GM19452 (cell line): ENCODE measurements at regions not wholly inside any gene's neighbourhood (a gene's known extent, or its start where the extent isn't known, plus 50 kb on each side); places are given as distances from the start of the nearest gene placed in this dataset.
"Not testable (repeated sequence)": the region's sequence is repeated elsewhere in the genome, so short reads cannot be mapped to it uniquely, and the experiment has no call there.

Source experiments
- ATAC-seq: cut with Tn5 transposase; IDR thresholded peaks from one replicate; pipeline ENCODE4 v1.9.1; 2021; ENCODE audit not compliant: unreplicated experiment

DNA sequence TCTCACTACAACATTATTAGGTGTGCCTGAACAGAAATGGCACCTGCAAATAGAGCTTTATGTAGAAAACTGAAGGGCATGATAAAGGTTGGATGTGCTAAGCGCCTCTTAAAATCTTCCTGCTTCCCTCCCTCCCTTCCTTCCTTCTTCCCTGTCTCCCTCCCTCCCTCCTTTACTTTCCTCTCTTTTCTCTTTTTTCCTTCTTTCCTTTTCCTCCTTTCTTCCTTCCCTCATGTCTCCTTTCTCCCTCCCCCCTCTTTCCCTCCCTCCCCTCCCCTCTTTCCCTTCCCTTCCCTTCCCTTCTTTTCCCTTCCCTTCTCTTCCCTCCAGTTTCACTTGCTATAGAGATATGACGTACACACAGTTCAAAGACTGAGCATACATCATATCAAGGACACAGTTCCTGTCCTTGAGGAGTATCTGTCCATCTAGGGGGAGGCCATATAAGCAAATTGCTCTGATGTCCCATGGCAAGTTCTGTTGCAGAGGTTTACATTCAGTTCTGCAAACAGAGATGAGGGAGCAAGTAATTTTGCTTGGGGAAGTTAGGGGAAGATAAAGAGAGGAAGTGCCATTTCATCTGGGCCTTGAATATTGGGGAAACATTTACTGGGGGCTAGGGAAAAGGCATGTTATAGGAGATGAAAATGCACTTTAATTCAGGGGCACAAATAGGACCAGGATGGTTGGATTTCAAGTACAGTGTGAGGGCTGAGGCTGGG, 79.0 kb upstream of the EEF1E1 start:
- ATAC-seq = no peak

- ATAC-seq = no peak
Measured at GRCh38 chr6:8180327-8181159, 78.2 kb upstream of the EEF1E1 start.

- no peak for ATAC-seq
Measured at GRCh38 chr6:8177721-8178120, 75.4 kb upstream of the EEF1E1 start.

GRCh38 chr6:8175046-8175777, 72.9 kb upstream of the EEF1E1 start:
- ATAC-seq = no peak

- no peak for ATAC-seq
Measured at GRCh38 chr6:8174571-8174970, 72.2 kb upstream of the EEF1E1 start.

- ATAC-seq = no peak
Measured at GRCh38 chr6:8172530-8172929, 70.2 kb upstream of the EEF1E1 start.

DNA sequence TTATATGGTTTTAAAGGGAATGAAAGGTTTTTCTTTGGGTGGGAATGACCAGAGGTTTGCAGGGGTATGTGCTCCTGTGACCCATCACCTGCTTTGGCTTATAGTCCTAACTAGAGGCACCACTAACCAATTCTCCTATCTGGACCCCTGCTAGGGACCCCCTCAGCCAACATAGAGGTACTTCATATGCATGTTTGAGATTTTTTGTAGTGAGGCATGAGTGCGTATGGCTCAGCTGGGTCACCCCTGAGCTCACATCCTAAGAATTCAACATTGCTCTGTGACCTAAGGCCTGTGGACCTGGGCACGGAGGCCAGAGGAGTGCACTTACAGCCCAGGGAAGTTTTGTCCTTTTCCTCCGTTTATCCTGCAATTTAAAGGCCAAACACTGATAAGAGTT, 68.4 kb upstream of the EEF1E1 start:
- ATAC-seq = no peak

- ATAC-seq = no peak
Measured at GRCh38 chr6:8170245-8170644, 67.9 kb upstream of the EEF1E1 start.

GRCh38 chr6:8166156-8166555, 63.8 kb upstream of the EEF1E1 start:
- ATAC-seq = no peak

DNA sequence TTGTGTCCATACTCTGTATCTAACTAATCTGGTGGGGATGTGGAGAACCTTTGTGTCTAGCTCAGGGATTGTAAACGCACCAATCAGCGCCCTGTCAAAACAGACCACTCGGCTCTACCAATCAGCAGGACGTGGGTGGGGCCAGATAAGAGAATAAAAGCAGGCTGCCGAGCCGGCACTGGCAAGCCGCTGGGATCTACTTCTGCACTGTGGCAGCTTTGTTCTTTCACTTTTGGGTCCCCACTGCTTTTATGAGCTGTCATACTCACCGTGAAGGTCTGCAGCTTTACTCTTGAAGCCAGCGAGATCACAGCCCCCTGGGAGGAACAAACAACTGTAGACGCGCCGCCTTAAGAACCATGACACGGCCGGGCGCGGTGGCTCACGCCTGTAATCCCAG, 62.7 kb upstream of the EEF1E1 start:
- not testable (repeated sequence) for ATAC-seq

DNA sequence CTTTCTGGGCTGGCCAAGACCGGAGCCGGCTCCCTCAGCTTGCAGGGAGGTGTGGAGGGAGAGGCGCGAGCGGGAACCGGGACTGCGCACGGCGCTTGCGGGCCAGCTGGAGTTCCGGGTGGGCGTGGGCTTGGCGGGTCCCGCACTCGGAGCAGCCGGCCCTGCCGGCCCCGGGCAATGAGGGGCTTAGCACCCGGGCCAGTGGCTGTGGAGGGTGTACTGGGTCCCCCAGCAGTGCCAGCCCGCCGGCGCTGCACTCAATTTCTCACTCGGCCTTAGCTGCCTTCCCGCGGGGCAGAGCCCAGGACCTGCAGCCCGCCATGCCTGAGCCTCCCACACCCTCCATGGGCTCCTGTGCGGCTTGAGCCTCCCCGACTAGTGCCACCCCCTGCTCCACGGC, 61.9 kb upstream of the EEF1E1 start:
- not testable (repeated sequence) for ATAC-seq

- ATAC-seq = no peak
Measured at GRCh38 chr6:8159966-8160365, 57.6 kb upstream of the EEF1E1 start.

DNA sequence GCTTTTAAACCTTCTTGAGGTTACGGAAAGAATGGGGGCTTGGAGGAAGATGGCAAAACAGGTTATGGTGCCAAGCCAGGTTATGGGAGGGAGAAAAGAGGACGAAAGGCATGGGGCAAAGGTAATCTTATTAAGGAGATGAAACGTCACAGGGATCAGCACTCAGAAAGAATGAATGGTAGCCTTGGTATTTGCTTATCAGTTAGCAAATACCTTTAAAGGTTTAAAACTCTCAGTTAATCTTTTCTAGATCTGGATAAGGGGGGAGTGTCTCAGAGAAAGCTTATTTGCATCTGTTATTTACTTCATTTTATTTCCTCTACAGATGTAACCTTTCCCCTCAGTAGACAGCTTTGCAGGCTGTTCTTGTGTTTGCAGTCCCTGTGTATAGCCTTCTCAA, 55.5 kb upstream of the EEF1E1 start:
- no peak for ATAC-seq

DNA sequence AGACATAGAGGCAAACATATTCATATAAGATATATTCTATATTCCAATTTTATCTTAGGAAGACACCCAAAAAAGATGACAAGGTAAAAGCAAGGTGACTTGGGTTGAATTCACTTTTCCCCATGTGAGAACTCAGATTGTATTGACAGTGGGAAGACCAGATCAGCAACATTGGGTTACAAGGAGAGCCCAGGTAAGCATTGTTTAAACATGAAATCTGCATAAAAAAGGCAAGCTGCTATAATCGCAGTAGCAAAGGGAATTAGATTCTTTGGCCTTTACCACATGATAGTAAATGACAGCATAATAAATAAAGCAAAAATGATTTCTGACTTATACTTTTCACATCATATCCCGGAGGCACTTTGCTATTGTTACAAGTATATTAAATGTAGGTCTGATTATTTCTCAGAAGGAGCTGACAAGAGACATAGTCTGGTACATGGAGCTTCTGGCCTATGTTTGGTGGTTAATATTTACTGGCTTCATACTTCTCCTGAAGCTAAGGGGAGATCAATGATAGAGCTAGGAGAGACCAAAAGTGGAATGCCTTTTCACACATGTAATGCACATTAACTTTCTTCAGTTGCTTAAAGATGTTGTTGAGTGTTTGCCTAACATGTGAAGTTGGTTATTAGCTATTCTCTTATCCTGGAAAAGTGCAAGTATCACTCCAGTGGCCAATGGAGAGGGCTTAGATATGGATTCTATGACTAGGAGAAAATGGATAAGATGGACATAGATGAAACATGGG, 53.1 kb upstream of the EEF1E1 start:
- no peak for ATAC-seq
